ENCODE measurements at regions not wholly inside any gene's neighbourhood (a gene's known extent, or its start where the extent isn't known, plus 50 kb on each side); places are given as distances from the start of the nearest gene placed in this dataset.

GRCh38 chr22:42214633-42215415 lies 55.6 kb downstream of the TCF20 start:
- TF ChIP-seq LEF1 (IDR thresholded peaks at IDR 0.05; ENCODE audit: borderline replicate concordance) (no peak), BHLHE40 (IDR thresholded peaks at IDR 0.05; ENCODE audit: borderline replicate concordance) (no peak), FOXM1 (IDR thresholded peaks at IDR 0.05; ENCODE audit: borderline replicate concordance) (no peak)
- TF ChIP-seq, protein P1, sequence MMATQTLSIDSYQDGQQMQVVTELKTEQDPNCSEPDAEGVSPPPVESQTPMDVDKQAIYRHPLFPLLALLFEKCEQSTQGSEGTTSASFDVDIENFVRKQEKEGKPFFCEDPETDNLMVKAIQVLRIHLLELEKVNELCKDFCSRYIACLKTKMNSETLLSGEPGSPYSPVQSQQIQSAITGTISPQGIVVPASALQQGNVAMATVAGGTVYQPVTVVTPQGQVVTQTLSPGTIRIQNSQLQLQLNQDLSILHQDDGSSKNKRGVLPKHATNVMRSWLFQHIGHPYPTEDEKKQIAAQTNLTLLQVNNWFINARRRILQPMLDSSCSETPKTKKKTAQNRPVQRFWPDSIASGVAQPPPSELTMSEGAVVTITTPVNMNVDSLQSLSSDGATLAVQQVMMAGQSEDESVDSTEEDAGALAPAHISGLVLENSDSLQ (IDR thresholded peaks at IDR 0.05), result no peak
